RWPE2 (cell line): ENCODE measurements at regions not wholly inside any gene's neighbourhood (a gene's known extent, or its start where the extent isn't known, plus 50 kb on each side); places are given as distances from the start of the nearest gene placed in this dataset.

Experiments
- ATAC-seq: fragments of 200-7000 bp; cut with Tn5 transposase; 3 replicates; pipeline ENCODE4 v1.9.1; 2021; ENCODE audit warnings: low read depth
- DNase-seq: peaks from one replicate; pipeline ENCODE4 v3.0.0-alpha.2; 2020; ENCODE audit warnings: low spot score
- H3K27ac ChIP-seq: fragments of 450-650 bp; 2 replicates; pipeline ENCODE4 v1.5.1; 2017; ENCODE audit warnings: mild to moderate bottlenecking; ENCODE audit not compliant: poor library complexity, severe bottlenecking
- H3K27me3 ChIP-seq: fragments of 250-450 bp; sonication (Bioruptor Pico); 2 replicates; pipeline ENCODE4 v1.5.1; 2021; ENCODE audit warnings: mild to moderate bottlenecking, moderate library complexity; ENCODE audit not compliant: insufficient read depth, poor library complexity, severe bottlenecking
- H3K36me3 ChIP-seq: fragments of 250-450 bp; sonication (Bioruptor Pico); 2 replicates; pipeline ENCODE4 v1.5.1; 2020; ENCODE audit warnings: low read depth, mild to moderate bottlenecking, moderate library complexity
- H3K4me1 ChIP-seq: fragments of 250-450 bp; sonication (Bioruptor Pico); 2 replicates; pipeline ENCODE4 v1.5.1; 2021; ENCODE audit warnings: mild to moderate bottlenecking, moderate library complexity; ENCODE audit not compliant: insufficient read depth, poor library complexity, severe bottlenecking
- H3K4me3 ChIP-seq: fragments of 250-450 bp; sonication (Bioruptor Pico); 2 replicates; pipeline ENCODE4 v1.5.1; 2021; ENCODE audit warnings: mild to moderate bottlenecking, moderate library complexity; ENCODE audit not compliant: severe bottlenecking
- H3K9me3 ChIP-seq: fragments of 250-450 bp; sonication (Bioruptor Pico); 2 replicates; pipeline ENCODE4 v1.5.1; 2021; ENCODE audit warnings: mild to moderate bottlenecking, moderate library complexity; ENCODE audit not compliant: severe bottlenecking
- TF ChIP-seq, protein P1 (sequence below): fragments of 450-650 bp; IDR thresholded peaks from one replicate; pipeline ENCODE4 v1.5.1; 2017; ENCODE audit warnings: mild to moderate bottlenecking, moderate library complexity; ENCODE audit not compliant: poor library complexity, severe bottlenecking

DNA sequence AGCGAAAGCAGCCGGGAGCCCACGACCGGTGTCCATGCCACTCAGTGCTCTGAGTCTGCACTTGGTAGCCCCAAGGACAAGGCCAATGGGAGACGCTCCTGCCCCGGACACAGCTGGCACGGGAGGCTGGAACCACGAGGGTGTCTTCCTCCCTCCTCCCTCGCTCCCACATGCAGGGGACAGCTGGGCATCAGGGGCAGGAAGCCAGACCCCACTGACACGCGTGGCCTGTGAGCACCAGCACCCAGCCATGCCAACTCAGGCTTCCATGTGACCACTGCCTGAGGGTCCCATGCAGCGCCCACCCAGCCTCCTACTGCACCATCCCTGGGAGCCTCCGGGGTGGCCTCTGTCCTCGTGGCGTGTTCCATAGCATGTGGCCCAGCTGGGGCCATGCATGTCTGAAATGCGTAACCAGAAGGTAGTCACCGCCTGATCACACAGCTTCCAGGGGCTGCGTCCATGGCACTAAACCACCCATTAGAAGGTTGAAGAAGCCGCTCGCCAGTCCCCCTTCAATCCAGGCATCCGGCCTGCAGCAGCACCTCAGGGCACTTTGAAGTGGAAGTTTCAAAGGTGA lies 323.2 kb upstream of the SALL3 start:
- H3K27me3 ChIP-seq, result no peaks in the 10 kb centered on the region
- H3K36me3 ChIP-seq, result no peaks in the 10 kb centered on the region
- DNase-seq, result peak; percentile 12
- ATAC-seq, result no peak
- no peaks in the 10 kb centered on the region for H3K4me1 ChIP-seq
- TF ChIP-seq, protein P1, sequence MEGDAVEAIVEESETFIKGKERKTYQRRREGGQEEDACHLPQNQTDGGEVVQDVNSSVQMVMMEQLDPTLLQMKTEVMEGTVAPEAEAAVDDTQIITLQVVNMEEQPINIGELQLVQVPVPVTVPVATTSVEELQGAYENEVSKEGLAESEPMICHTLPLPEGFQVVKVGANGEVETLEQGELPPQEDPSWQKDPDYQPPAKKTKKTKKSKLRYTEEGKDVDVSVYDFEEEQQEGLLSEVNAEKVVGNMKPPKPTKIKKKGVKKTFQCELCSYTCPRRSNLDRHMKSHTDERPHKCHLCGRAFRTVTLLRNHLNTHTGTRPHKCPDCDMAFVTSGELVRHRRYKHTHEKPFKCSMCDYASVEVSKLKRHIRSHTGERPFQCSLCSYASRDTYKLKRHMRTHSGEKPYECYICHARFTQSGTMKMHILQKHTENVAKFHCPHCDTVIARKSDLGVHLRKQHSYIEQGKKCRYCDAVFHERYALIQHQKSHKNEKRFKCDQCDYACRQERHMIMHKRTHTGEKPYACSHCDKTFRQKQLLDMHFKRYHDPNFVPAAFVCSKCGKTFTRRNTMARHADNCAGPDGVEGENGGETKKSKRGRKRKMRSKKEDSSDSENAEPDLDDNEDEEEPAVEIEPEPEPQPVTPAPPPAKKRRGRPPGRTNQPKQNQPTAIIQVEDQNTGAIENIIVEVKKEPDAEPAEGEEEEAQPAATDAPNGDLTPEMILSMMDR, result no peak
- no peak overlapping the region for H3K4me3 ChIP-seq
- H3K27ac ChIP-seq, result no peak overlapping the region
- H3K9me3 ChIP-seq, result no peaks in the 10 kb centered on the region

DNA sequence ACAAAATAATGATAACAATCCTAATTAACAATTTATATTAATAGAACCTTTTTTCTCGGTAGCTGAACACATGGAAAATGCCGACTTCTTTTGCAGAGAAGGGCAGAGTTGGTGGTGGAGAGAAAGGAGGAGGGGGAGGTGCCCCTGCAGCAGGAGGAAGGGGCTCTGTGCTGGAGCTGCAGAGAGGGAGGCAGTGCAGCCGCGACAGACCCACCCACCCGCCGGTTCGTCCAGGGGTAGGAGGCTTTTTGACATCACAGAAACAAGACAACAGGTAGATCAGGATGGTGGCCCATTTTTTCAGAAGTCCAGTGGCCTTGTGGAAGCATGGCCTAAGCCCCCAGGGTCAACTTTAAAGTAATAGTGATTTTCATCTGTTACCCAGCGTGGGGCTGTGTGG lies 321.1 kb upstream of the SALL3 start:
- Histone ChIP-seq H3K27ac (no peak overlapping the region), H3K4me3 (no peak overlapping the region), H3K9me3 (peaks cover 2% of the 10 kb centered on the region), H3K36me3 (no peaks in the 10 kb centered on the region), H3K27me3 (no peaks in the 10 kb centered on the region), H3K4me1 (no peaks in the 10 kb centered on the region)
- ATAC-seq, result no peak
- TF ChIP-seq, protein P1, result no peak
- no peak for DNase-seq

DNA sequence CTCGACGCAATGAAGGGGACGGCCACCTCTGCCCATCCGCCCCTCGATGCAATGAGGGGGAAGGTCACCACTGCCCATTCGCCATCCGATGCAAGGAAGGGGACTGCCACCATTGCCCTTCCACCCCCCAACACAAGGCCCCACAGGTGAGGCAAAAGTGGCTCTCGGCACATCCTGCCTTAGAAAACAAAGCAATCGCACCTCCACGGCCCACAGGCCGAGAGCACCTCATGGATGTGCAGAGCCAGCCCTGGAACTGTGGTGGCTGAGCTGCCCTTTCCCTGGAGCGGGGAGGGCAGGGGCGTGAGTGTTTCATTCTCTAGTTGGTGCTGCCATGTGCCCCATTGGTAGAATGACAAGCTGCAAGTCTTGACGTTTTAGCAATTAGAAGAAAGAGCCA lies 320.6 kb upstream of the SALL3 start:
- no peak for ATAC-seq
- Histone ChIP-seq H3K27ac (no peak overlapping the region), H3K27me3 (no peaks in the 10 kb centered on the region), H3K4me3 (no peak overlapping the region), H3K4me1 (no peaks in the 10 kb centered on the region), H3K9me3 (peaks cover 2% of the 10 kb centered on the region), H3K36me3 (no peaks in the 10 kb centered on the region)
- TF ChIP-seq, protein P1, result no peak
- DNase-seq, result no peak

DNA sequence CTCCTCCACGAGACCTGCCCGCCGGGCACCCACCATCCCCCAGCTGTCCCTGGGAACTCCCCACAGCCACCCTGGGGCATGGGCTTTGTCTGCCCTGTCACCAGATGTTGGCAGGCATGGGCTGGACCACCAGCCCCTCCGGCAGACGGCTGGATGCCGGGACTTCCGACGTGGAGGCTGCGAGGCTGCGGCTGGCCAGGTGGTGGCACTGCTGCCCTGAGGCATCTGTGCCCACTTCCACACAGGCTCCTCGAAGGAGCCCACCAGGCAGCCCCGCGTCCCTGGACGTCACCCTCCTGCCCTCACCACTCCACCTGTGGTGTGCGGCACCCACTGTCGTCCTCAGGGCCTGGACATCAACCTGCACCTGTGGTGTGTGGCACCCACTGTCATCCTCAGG lies 319.9 kb upstream of the SALL3 start:
- Histone ChIP-seq H3K4me3 (no peak overlapping the region), H3K36me3 (no peaks in the 10 kb centered on the region), H3K27ac (no peak overlapping the region), H3K9me3 (peaks cover 2% of the 10 kb centered on the region), H3K27me3 (no peaks in the 10 kb centered on the region), H3K4me1 (no peaks in the 10 kb centered on the region)
- DNase-seq (no peak), ATAC-seq (no peak)
- TF ChIP-seq, protein P1, result no peak

DNA sequence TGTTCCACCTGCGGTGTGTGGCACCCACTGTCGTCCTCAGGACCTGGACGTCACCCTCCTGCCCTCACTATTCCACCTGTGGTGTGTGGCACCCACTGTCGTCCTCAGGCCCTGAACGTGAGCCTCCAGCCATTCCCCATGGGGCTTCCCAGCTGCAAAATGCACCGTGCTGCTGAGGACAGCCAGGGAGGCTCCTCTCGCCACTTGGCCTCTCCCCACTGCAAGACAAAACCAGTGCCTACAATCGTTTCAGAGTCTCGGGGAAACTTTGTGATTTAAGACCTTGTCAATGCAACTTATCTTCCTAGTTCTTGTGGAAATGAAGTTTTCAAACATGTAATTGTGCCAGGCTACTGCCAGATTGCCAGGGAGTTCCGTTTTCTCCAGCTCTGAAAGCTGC lies 319.3 kb upstream of the SALL3 start:
- no peak overlapping the region for H3K4me3 ChIP-seq
- ATAC-seq (no peak), DNase-seq (no peak)
- H3K27me3 ChIP-seq, result no peaks in the 10 kb centered on the region
- no peaks in the 10 kb centered on the region for H3K36me3 ChIP-seq
- no peak overlapping the region for H3K27ac ChIP-seq
- H3K4me1 ChIP-seq, result no peaks in the 10 kb centered on the region
- peaks cover 2% of the 10 kb centered on the region for H3K9me3 ChIP-seq
- TF ChIP-seq, protein P1, result no peak
